Fibroblast of lung (primary cell): ENCODE measurements at regions not wholly inside any gene's neighbourhood (a gene's known extent, or its start where the extent isn't known, plus 50 kb on each side); places are given as distances from the start of the nearest gene placed in this dataset.
A peak's percentile ranks its signal among the peaks of the same experiment; 100 is the strongest.

Source experiments
- DNase-seq, 2 donors: peaks; one replicate each; pipeline versions ENCODE4 v3.0.0 to v3.0.0-alpha.2; 2010; ENCODE audit warnings: low read depth in 2 of 2
- H2AFZ ChIP-seq: 2 replicates; pipeline ENCODE4 v1.5.1; 2012; ENCODE audit warnings: low read length, control low read depth, inconsistent platforms
- H3K27ac ChIP-seq: 2 replicates; pipeline ENCODE4 v1.5.1; 2011; ENCODE audit warnings: low read length, control low read depth; ENCODE audit not compliant: insufficient read depth
- H3K27me3 ChIP-seq: 2 replicates; pipeline ENCODE4 v1.5.1; 2011; ENCODE audit warnings: mild to moderate bottlenecking, low read length; ENCODE audit not compliant: control insufficient read depth, insufficient read depth
- H3K36me3 ChIP-seq: 2 replicates; pipeline ENCODE4 v1.5.1; 2011; ENCODE audit warnings: low read length; ENCODE audit not compliant: control insufficient read depth, insufficient read depth
- H3K4me1 ChIP-seq: 2 replicates; pipeline ENCODE4 v1.5.1; 2011; ENCODE audit warnings: low read length; ENCODE audit not compliant: control insufficient read depth, insufficient read depth; ENCODE audit errors: extremely low read depth
- H3K4me2 ChIP-seq: 2 replicates; pipeline ENCODE4 v1.5.1; 2011; ENCODE audit warnings: low read length, control low read depth; ENCODE audit not compliant: insufficient read depth; ENCODE audit errors: extremely low read depth
- H3K4me3 ChIP-seq, 4 experiments: fragments of 200-600 bp in 1 of 4; sonication (generic) in 1 of 4; replicated peaks in 1 of 4; 2 replicates each; pipeline ENCODE4 v1.5.1; 2011 to 2016; ENCODE audit warnings: low read length in 4 of 4, low read depth in 3 of 4, mild to moderate bottlenecking in 3 of 4, control low read depth in 2 of 4, inconsistent platforms in 1 of 4, mixed read lengths in 1 of 4; ENCODE audit not compliant: insufficient read depth in 1 of 4; ENCODE audit errors: control extremely low read depth in 1 of 4
- H3K79me2 ChIP-seq: 2 replicates; pipeline ENCODE4 v1.5.1; 2012; ENCODE audit warnings: mild to moderate bottlenecking, low read length, inconsistent platforms; ENCODE audit not compliant: control insufficient read depth, insufficient read depth
- H3K9ac ChIP-seq: 2 replicates; pipeline ENCODE4 v1.5.1; 2011; ENCODE audit warnings: mild to moderate bottlenecking, low read length, control low read depth; ENCODE audit not compliant: insufficient read depth
- H3K9me3 ChIP-seq: 2 replicates; pipeline ENCODE4 v1.5.1; 2012; ENCODE audit warnings: low read depth, low read length; ENCODE audit not compliant: control insufficient read depth, insufficient read depth
- H4K20me1 ChIP-seq: 2 replicates; pipeline ENCODE4 v1.5.1; 2011; ENCODE audit warnings: low read length; ENCODE audit not compliant: control insufficient read depth, insufficient read depth; ENCODE audit errors: extremely low read depth
- CTCF ChIP-seq, 2 donors: IDR thresholded peaks in 1 of 2; conservative IDR thresholded peaks in 1 of 2; 1 replicate in 1 of 2; 2 replicates in 1 of 2; pipeline ENCODE4 v1.5.1; 2011 to 2012; ENCODE audit warnings: low read length in 2 of 2, control low read depth in 1 of 2, inconsistent platforms in 1 of 2, low read depth in 1 of 2, mild to moderate bottlenecking in 1 of 2
- EZH2 ChIP-seq: IDR thresholded peaks from 2 replicates; pipeline ENCODE4 v1.5.1; 2012; ENCODE audit warnings: low read length, control low read depth, mild to moderate bottlenecking; ENCODE audit errors: missing control alignments

- H3K27me3 ChIP-seq: no peaks in the 10 kb centered on the region
- no peak overlapping the region for H3K9ac ChIP-seq
- no peaks in the 10 kb centered on the region for H4K20me1 ChIP-seq
- no peaks in the 10 kb centered on the region for H3K79me2 ChIP-seq
- no peaks in the 10 kb centered on the region for H3K4me1 ChIP-seq
- no peak overlapping the region for H3K4me3 ChIP-seq
- no peaks in the 10 kb centered on the region for H3K36me3 ChIP-seq
- no peaks in the 10 kb centered on the region for H3K9me3 ChIP-seq
- H3K27ac ChIP-seq: no peak overlapping the region
- TF ChIP-seq EZH2 (no peak), CTCF (conservative IDR thresholded peaks at IDR 0.05 in 1 of 2, IDR thresholded peaks at IDR 0.05 in 1 of 2; ENCODE audit: low read depth in 1 of 2, low read length in 2 of 2) (no peak)
- no peak overlapping the region for H2AFZ ChIP-seq
- H3K4me2 ChIP-seq: no peak overlapping the region
- DNase-seq: no peak
Measured at GRCh38 chr5:101991486-101991885, 304.6 kb downstream of the SLCO4C1 start.

- H2AFZ ChIP-seq: no peak overlapping the region
- H3K4me3 ChIP-seq: no peak overlapping the region
- H3K4me2 ChIP-seq: no peak overlapping the region
- no peaks in the 10 kb centered on the region for H3K79me2 ChIP-seq
- H3K27ac ChIP-seq: no peak overlapping the region
- TF ChIP-seq EZH2 (no peak), CTCF (conservative IDR thresholded peaks at IDR 0.05 in 1 of 2, IDR thresholded peaks at IDR 0.05 in 1 of 2; ENCODE audit: low read depth in 1 of 2, low read length in 2 of 2) (no peak)
- H3K9me3 ChIP-seq: no peaks in the 10 kb centered on the region
- DNase-seq: no peak
- no peak overlapping the region for H3K9ac ChIP-seq
- no peaks in the 10 kb centered on the region for H3K4me1 ChIP-seq
- H3K36me3 ChIP-seq: no peaks in the 10 kb centered on the region
- no peaks in the 10 kb centered on the region for H4K20me1 ChIP-seq
- no peaks in the 10 kb centered on the region for H3K27me3 ChIP-seq
Measured at GRCh38 chr5:101989659-101990058, 306.4 kb downstream of the SLCO4C1 start.

- no peaks in the 10 kb centered on the region for H3K79me2 ChIP-seq
- no peak overlapping the region for H2AFZ ChIP-seq
- H3K27ac ChIP-seq: no peak overlapping the region
- no peaks in the 10 kb centered on the region for H4K20me1 ChIP-seq
- no peaks in the 10 kb centered on the region for H3K9me3 ChIP-seq
- DNase-seq: peak; percentile 52 to 56
- H3K4me3 ChIP-seq: no peak overlapping the region
- H3K4me2 ChIP-seq: no peak overlapping the region
- H3K4me1 ChIP-seq: no peaks in the 10 kb centered on the region
- no peaks in the 10 kb centered on the region for H3K27me3 ChIP-seq
- TF ChIP-seq EZH2: no peak
- TF ChIP-seq CTCF (conservative IDR thresholded peaks at IDR 0.05 in 1 of 2, IDR thresholded peaks at IDR 0.05 in 1 of 2; ENCODE audit: low read depth in 1 of 2, low read length in 2 of 2): peak in 1 of 2 donors; percentile 72
- no peaks in the 10 kb centered on the region for H3K36me3 ChIP-seq
- no peak overlapping the region for H3K9ac ChIP-seq
Measured at GRCh38 chr5:101977729-101978345, 318.2 kb downstream of the SLCO4C1 start.
